LNCAP (cell line): ENCODE measurements at regions not wholly inside any gene's neighbourhood (a gene's known extent, or its start where the extent isn't known, plus 50 kb on each side); places are given as distances from the start of the nearest gene placed in this dataset.

ENCODE experiments used
- TF ChIP-seq, protein P1 (sequence below): fragments of 450-650 bp; IDR thresholded peaks from 2 replicates; pipeline ENCODE4 v1.5.1; 2017; ENCODE audit warnings: mild to moderate bottlenecking

DNA sequence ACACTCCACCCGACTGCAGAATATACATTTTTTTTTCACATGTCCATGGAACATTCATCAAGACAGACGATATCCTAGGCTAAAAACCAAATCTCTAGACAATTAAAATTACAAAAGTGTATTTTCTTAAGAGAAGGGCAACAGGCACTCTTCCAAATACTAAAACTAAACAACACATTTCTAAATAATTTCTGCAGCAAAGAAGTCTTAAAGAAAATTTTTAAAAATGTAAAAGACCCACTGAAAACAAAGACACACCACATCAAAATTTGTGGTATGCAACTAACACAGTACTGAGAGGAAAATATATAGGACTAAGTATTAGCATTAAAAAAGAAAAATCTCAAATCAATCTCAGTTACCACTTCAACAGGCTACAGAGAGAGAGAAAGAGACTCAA, 570.0 kb downstream of the SLC16A7 start:
- TF ChIP-seq, protein P1, sequence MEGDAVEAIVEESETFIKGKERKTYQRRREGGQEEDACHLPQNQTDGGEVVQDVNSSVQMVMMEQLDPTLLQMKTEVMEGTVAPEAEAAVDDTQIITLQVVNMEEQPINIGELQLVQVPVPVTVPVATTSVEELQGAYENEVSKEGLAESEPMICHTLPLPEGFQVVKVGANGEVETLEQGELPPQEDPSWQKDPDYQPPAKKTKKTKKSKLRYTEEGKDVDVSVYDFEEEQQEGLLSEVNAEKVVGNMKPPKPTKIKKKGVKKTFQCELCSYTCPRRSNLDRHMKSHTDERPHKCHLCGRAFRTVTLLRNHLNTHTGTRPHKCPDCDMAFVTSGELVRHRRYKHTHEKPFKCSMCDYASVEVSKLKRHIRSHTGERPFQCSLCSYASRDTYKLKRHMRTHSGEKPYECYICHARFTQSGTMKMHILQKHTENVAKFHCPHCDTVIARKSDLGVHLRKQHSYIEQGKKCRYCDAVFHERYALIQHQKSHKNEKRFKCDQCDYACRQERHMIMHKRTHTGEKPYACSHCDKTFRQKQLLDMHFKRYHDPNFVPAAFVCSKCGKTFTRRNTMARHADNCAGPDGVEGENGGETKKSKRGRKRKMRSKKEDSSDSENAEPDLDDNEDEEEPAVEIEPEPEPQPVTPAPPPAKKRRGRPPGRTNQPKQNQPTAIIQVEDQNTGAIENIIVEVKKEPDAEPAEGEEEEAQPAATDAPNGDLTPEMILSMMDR, result no peak

DNA sequence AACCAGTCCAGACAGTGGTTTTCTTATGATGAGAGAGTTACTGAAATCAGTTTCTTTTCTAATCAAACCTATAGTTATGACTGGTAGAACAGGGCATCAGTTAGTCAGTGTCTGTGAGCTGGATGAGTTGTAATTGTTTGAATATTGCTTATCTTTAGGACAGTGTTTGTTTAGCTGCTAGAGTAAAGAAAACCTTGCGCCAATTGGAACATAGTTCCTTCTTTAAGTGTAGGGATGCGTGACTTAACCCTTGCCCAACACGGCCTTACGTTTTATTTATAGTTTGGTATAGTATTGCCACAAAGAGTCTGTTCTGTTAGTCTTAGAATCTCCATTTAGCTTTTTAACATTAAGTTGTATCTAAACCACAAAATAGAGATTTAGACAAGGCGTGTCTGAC, 572.6 kb downstream of the SLC16A7 start:
- TF ChIP-seq, protein P1, result no peak

DNA sequence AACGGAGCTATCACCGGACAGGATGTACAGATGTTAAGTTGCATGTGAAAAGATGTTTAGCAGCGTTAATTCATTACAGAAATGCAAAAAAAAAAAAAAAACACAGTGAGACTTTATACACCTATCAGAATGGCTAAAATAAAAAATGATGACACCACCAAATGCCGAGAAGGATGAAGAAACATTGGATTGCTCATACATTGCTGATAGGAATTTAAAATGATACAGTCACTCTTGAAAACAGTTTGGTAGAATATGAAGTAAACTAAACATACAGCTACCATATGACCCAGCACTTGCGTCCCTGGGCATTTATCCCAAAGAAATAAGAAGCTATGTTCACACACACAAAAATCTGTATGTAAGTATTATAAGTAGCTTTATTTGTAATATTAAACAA, 574.1 kb downstream of the SLC16A7 start:
- TF ChIP-seq, protein P1, result no peak

DNA sequence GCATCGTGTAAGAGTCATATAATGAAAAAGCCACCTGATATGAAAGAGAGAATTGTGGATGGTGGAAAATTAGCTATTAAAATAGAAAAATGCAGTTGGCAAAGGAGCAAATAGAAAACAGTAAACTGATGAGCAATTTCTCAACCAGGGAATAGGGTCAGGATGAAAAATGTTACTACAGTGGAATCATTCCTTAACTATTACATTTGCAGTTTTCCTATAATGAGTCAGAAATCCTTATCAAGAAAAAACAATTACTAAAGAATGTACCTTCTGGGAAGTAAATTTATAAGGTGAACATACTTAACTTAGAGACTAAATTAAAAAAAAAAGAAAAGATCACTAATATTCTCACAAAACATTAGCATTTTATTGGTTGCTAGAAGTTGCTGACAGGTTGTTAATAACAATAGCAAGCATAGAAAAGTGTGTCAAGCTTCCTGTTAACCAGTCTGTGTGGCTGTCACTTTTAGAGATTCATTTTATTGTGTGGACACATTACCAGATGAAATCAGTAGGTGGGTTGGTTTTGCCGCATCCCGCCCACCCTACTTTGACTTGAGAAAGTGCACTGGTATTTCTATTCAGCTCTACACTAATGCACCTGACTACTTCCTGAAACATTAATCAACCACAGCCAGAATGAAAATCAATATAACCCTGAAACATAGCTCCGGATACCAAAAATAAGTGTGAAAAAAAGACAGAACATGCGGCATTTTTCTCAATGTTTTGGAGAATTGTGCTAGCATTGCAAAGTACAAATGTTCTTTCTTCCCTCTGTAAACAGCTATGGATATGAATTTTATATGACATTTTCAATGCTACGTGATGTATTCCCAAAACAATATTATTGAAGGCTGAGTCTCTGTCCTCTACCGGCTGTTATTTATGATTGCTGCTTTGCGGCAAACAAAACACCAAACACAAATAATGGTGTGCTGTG, 576.7 kb downstream of the SLC16A7 start:
- TF ChIP-seq, protein P1, result no peak

- TF ChIP-seq, protein P1, result no peak
Measured at GRCh38 chr12:60173224-60174170, 577.7 kb downstream of the SLC16A7 start.

DNA sequence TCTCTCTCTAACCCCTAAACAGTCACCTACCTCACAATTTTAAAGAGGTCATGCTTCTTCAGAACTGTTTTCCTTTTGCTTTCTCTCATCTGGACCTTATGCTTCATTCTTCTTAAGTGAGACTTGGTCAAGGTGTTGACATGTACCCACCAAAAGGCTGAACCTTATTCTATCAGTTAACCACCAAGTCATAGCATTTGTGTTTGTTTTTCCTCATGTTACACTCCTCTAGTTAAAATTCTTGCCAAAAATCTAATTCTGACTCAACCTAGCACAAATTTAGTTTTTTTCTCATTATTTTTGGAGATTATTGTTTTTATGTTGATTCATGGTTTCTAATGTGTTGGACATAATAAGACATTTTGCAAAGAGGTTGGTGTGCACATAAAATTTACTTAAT, 578.6 kb downstream of the SLC16A7 start:
- TF ChIP-seq, protein P1, result no peak

DNA sequence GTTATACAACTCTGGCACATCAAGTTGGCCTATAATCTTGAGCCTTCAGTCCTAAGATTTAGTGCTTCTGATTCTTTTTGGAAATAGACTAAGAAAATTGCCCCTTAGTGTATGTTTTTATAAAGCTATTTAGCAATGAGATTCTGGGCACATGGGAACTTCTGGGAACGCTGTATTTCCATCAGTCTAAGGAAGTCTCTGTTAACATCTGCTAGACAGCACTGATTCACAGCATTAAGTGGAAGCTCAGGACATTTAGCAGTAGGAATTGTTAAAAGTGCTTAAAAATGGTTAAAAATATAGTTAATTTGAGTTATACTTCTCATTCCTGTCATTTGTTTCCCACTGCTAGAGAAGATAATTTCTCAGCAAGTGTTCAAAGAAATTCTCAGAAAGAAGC, 579.1 kb downstream of the SLC16A7 start:
- TF ChIP-seq, protein P1, result no peak
